ENCODE measurements at regions not wholly inside any gene's neighbourhood (a gene's known extent, or its start where the extent isn't known, plus 50 kb on each side); places are given as distances from the start of the nearest gene placed in this dataset.

GRCh38 chr5:173833196-173833985 is 54.8 kb upstream of the CPEB4 start:
- DNase-seq (ENCODE audit: low spot score) = no peak

- no peak for DNase-seq (ENCODE audit: low spot score)
These were observed 53.9 kb upstream of the CPEB4 start for GRCh38 chr5:173834071-173834771.

- DNase-seq (ENCODE audit: low spot score) = no peak
These were observed 53.0 kb upstream of the CPEB4 start for GRCh38 chr5:173835131-173835530.

DNA sequence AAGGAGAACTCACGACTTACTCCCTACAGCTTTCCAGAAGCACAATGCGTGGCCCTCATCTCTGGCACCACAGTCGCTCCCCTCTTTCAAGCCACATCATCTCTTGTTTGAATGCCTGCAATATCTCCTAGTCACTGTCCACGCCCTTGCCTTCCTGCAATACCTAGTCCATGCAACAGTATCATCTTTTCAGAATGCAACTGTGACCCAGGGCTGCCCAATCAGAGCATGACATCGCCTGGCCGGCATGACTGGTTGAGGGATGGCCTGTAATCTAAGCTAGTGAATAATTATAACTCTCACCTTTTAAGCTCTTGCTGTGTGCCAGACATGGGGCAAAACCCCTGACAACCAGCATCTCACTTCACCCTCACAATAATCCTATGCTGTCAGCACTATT is 52.5 kb upstream of the CPEB4 start:
- no peak for DNase-seq (ENCODE audit: low spot score)

DNA sequence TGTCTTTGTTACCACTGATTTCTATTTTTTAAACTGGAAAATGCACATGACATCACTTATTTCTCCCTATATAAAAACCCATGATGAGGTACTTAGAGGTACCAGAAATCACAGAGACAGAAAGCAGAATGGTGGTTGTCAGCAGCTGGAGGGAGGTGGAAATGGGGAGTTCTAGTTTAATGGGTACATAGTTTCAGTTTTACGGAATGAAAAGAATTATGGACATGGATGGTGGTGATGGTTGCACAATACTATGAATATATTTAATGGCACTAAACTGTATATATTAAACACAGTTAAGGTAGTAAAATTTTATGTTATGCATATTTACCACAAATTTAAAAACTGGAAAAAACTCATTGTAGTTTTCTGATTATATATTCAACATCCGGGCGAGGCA is 50.5 kb upstream of the CPEB4 start:
- no peak for DNase-seq (ENCODE audit: low spot score)

All from germinal center (tissue), 1 donor.